ENCODE measurements at regions not wholly inside any gene's neighbourhood (a gene's known extent, or its start where the extent isn't known, plus 50 kb on each side); places are given as distances from the start of the nearest gene placed in this dataset.

- intact Hi-C loops (cut with DNase I) = no loop called here
- H3K36me3 ChIP-seq (ENCODE audit: control insufficient read depth in 1 of 2, insufficient read depth in 2 of 2, low read length in 1 of 2) = no peaks in the 10 kb centered on the region
- no peak overlapping the region for H3K27ac ChIP-seq (ENCODE audit: low read depth in 1 of 2, low read length in 2 of 2)
- ATAC-seq (ENCODE audit: low FRiP score) (no peak), DNase-seq (no peak)
- H3K27me3 ChIP-seq (ENCODE audit: control insufficient read depth in 1 of 2, insufficient read depth in 2 of 2, low read length in 1 of 2) = no peaks in the 10 kb centered on the region
- no peaks in the 10 kb centered on the region for H3K4me1 ChIP-seq (ENCODE audit: control insufficient read depth in 1 of 2, insufficient read depth in 2 of 2, low read length in 2 of 2)
- no peak overlapping the region for H3K4me3 ChIP-seq (ENCODE audit: low read length in 2 of 2)
- 1 to 29% methylated on average over 2 of the region's 2 CpGs for WGBS, 2 donors
- no peaks in the 10 kb centered on the region for H3K9me3 ChIP-seq (ENCODE audit: control insufficient read depth, low read length)
Observed at GRCh38 chrX:109270580-109271484, 211.1 kb downstream of the GUCY2F start.

GRCh38 chrX:109268340-109268739, 213.5 kb downstream of the GUCY2F start:
- no peak overlapping the region for H3K4me3 ChIP-seq (ENCODE audit: low read length in 2 of 2)
- no peak overlapping the region for H3K27ac ChIP-seq (ENCODE audit: low read depth in 1 of 2, low read length in 2 of 2)
- no peak for ATAC-seq (ENCODE audit: low FRiP score)
- intact Hi-C loops (cut with DNase I) = no loop called here
- H3K27me3 ChIP-seq (ENCODE audit: control insufficient read depth in 1 of 2, insufficient read depth in 2 of 2, low read length in 1 of 2) = peaks cover 0 to 1% of the 10 kb centered on the region in 2 donors
- no peak for DNase-seq
- no peaks in the 10 kb centered on the region for H3K4me1 ChIP-seq (ENCODE audit: control insufficient read depth in 1 of 2, insufficient read depth in 2 of 2, low read length in 2 of 2)
- H3K36me3 ChIP-seq (ENCODE audit: control insufficient read depth in 1 of 2, insufficient read depth in 2 of 2, low read length in 1 of 2) = no peaks in the 10 kb centered on the region
- peaks cover 2% of the 10 kb centered on the region for H3K9me3 ChIP-seq (ENCODE audit: control insufficient read depth, low read length)

- Histone ChIP-seq H3K9me3 (ENCODE audit: control insufficient read depth, low read length) (peaks cover 2% of the 10 kb centered on the region), H3K36me3 (ENCODE audit: control insufficient read depth in 1 of 2, insufficient read depth in 2 of 2, low read length in 1 of 2) (no peaks in the 10 kb centered on the region), H3K27ac (ENCODE audit: low read depth in 1 of 2, low read length in 2 of 2) (no peak overlapping the region), H3K27me3 (ENCODE audit: control insufficient read depth in 1 of 2, insufficient read depth in 2 of 2, low read length in 1 of 2) (peaks cover 0 to 1% of the 10 kb centered on the region in 2 donors), H3K4me3 (ENCODE audit: low read length in 2 of 2) (no peak overlapping the region), H3K4me1 (ENCODE audit: control insufficient read depth in 1 of 2, insufficient read depth in 2 of 2, low read length in 2 of 2) (no peaks in the 10 kb centered on the region)
- ATAC-seq (ENCODE audit: low FRiP score) (no peak), DNase-seq (no peak)
- intact Hi-C loops (cut with DNase I) = no loop called here
Observed at GRCh38 chrX:109266034-109266433, 215.9 kb downstream of the GUCY2F start.

- intact Hi-C loops (cut with DNase I) = no loop called here
- Histone ChIP-seq H3K4me1 (ENCODE audit: control insufficient read depth in 1 of 2, insufficient read depth in 2 of 2, low read length in 2 of 2) (no peaks in the 10 kb centered on the region), H3K27ac (ENCODE audit: low read depth in 1 of 2, low read length in 2 of 2) (no peak overlapping the region), H3K27me3 (ENCODE audit: control insufficient read depth in 1 of 2, insufficient read depth in 2 of 2, low read length in 1 of 2) (peaks cover 0 to 1% of the 10 kb centered on the region in 2 donors), H3K9me3 (ENCODE audit: control insufficient read depth, low read length) (peaks cover 2% of the 10 kb centered on the region), H3K36me3 (ENCODE audit: control insufficient read depth in 1 of 2, insufficient read depth in 2 of 2, low read length in 1 of 2) (no peaks in the 10 kb centered on the region), H3K4me3 (ENCODE audit: low read length in 2 of 2) (no peak overlapping the region)
- no peak for DNase-seq
- WGBS, 2 donors = 79 to 91% methylated on average over 1 of the region's 1 CpG
- no peak for ATAC-seq (ENCODE audit: low FRiP score)
Observed at GRCh38 chrX:109264878-109265277, 217.0 kb downstream of the GUCY2F start.

GRCh38 chrX:109261279-109261678, 220.6 kb downstream of the GUCY2F start:
- Histone ChIP-seq H3K4me3 (ENCODE audit: low read length in 2 of 2) (no peak overlapping the region), H3K27me3 (ENCODE audit: control insufficient read depth in 1 of 2, insufficient read depth in 2 of 2, low read length in 1 of 2) (peaks cover 0 to 1% of the 10 kb centered on the region in 2 donors), H3K36me3 (ENCODE audit: control insufficient read depth in 1 of 2, insufficient read depth in 2 of 2, low read length in 1 of 2) (no peaks in the 10 kb centered on the region), H3K27ac (ENCODE audit: low read depth in 1 of 2, low read length in 2 of 2) (no peak overlapping the region), H3K9me3 (ENCODE audit: control insufficient read depth, low read length) (peaks cover 2% of the 10 kb centered on the region), H3K4me1 (ENCODE audit: control insufficient read depth in 1 of 2, insufficient read depth in 2 of 2, low read length in 2 of 2) (no peaks in the 10 kb centered on the region)
- no peak for ATAC-seq (ENCODE audit: low FRiP score)
- intact Hi-C loops (cut with DNase I) = no loop called here
- 33 to 37% methylated on average over 2 of the region's 2 CpGs for WGBS, 2 donors
- no peak for DNase-seq

GRCh38 chrX:109252789-109253188, 229.1 kb downstream of the GUCY2F start:
- no peak for DNase-seq
- no peaks in the 10 kb centered on the region for H3K36me3 ChIP-seq (ENCODE audit: control insufficient read depth in 1 of 2, insufficient read depth in 2 of 2, low read length in 1 of 2)
- no peaks in the 10 kb centered on the region for H3K27me3 ChIP-seq (ENCODE audit: control insufficient read depth in 1 of 2, insufficient read depth in 2 of 2, low read length in 1 of 2)
- no peak overlapping the region for H3K4me3 ChIP-seq (ENCODE audit: low read length in 2 of 2)
- intact Hi-C loops (cut with DNase I) = no loop called here
- no peak for ATAC-seq (ENCODE audit: low FRiP score)
- H3K27ac ChIP-seq (ENCODE audit: low read depth in 1 of 2, low read length in 2 of 2) = no peak overlapping the region
- 73 to 89% methylated on average over 2 of the region's 2 CpGs for WGBS, 2 donors
- H3K9me3 ChIP-seq (ENCODE audit: control insufficient read depth, low read length) = no peaks in the 10 kb centered on the region
- no peaks in the 10 kb centered on the region for H3K4me1 ChIP-seq (ENCODE audit: control insufficient read depth in 1 of 2, insufficient read depth in 2 of 2, low read length in 2 of 2)

- WGBS, 2 donors = 0% methylated on average over 1 of the region's 1 CpG
- ATAC-seq (ENCODE audit: low FRiP score) = no peak
Observed at GRCh38 chrX:109218761-109219160, 263.1 kb downstream of the GUCY2F start.

GRCh38 chrX:109199726-109200125, 282.2 kb downstream of the GUCY2F start:
- Histone ChIP-seq H3K4me3 (ENCODE audit: low read length in 2 of 2) (no peak overlapping the region), H3K4me1 (ENCODE audit: control insufficient read depth in 1 of 2, insufficient read depth in 2 of 2, low read length in 2 of 2) (no peaks in the 10 kb centered on the region), H3K9me3 (ENCODE audit: control insufficient read depth, low read length) (no peaks in the 10 kb centered on the region), H3K27ac (ENCODE audit: low read depth in 1 of 2, low read length in 2 of 2) (no peak overlapping the region), H3K36me3 (ENCODE audit: control insufficient read depth in 1 of 2, insufficient read depth in 2 of 2, low read length in 1 of 2) (no peaks in the 10 kb centered on the region), H3K27me3 (ENCODE audit: control insufficient read depth in 1 of 2, insufficient read depth in 2 of 2, low read length in 1 of 2) (no peaks in the 10 kb centered on the region)
- intact Hi-C loops (cut with DNase I) = no loop called here
- ATAC-seq (ENCODE audit: low FRiP score) (no peak), DNase-seq (no peak)
- WGBS, 2 donors = 3 to 27% methylated on average over 2 of the region's 2 CpGs

More at GRCh38 chrX:109218761-109219160, 263.1 kb downstream of the GUCY2F start:
- H3K4me3 ChIP-seq (ENCODE audit: low read length in 2 of 2) = no peak overlapping the region
- H3K27ac ChIP-seq (ENCODE audit: low read depth in 1 of 2, low read length in 2 of 2) = no peak overlapping the region
- H3K4me1 ChIP-seq (ENCODE audit: control insufficient read depth in 1 of 2, insufficient read depth in 2 of 2, low read length in 2 of 2) = no peaks in the 10 kb centered on the region
- H3K27me3 ChIP-seq (ENCODE audit: control insufficient read depth in 1 of 2, insufficient read depth in 2 of 2, low read length in 1 of 2) = no peaks in the 10 kb centered on the region
- no peaks in the 10 kb centered on the region for H3K36me3 ChIP-seq (ENCODE audit: control insufficient read depth in 1 of 2, insufficient read depth in 2 of 2, low read length in 1 of 2)
- no peak for DNase-seq
- intact Hi-C loops (cut with DNase I) = no loop called here
- no peaks in the 10 kb centered on the region for H3K9me3 ChIP-seq (ENCODE audit: control insufficient read depth, low read length)

GRCh38 chrX:109190542-109190941, 291.3 kb downstream of the GUCY2F start:
- Histone ChIP-seq H3K27me3 (ENCODE audit: control insufficient read depth in 1 of 2, insufficient read depth in 2 of 2, low read length in 1 of 2) (no peaks in the 10 kb centered on the region), H3K36me3 (ENCODE audit: control insufficient read depth in 1 of 2, insufficient read depth in 2 of 2, low read length in 1 of 2) (no peaks in the 10 kb centered on the region), H3K4me1 (ENCODE audit: control insufficient read depth in 1 of 2, insufficient read depth in 2 of 2, low read length in 2 of 2) (no peaks in the 10 kb centered on the region), H3K4me3 (ENCODE audit: low read length in 2 of 2) (no peak overlapping the region), H3K9me3 (ENCODE audit: control insufficient read depth, low read length) (no peaks in the 10 kb centered on the region), H3K27ac (ENCODE audit: low read depth in 1 of 2, low read length in 2 of 2) (no peak overlapping the region)
- no peak for ATAC-seq (ENCODE audit: low FRiP score)
- WGBS, 2 donors = 80% methylated on average over 1 of the region's 1 CpG
- DNase-seq = no peak
- intact Hi-C loops (cut with DNase I) = no loop called here

Data from aorta (tissue), 5 donors.